ENCODE measurements at regions not wholly inside any gene's neighbourhood (a gene's known extent, or its start where the extent isn't known, plus 50 kb on each side); places are given as distances from the start of the nearest gene placed in this dataset.

DNA sequence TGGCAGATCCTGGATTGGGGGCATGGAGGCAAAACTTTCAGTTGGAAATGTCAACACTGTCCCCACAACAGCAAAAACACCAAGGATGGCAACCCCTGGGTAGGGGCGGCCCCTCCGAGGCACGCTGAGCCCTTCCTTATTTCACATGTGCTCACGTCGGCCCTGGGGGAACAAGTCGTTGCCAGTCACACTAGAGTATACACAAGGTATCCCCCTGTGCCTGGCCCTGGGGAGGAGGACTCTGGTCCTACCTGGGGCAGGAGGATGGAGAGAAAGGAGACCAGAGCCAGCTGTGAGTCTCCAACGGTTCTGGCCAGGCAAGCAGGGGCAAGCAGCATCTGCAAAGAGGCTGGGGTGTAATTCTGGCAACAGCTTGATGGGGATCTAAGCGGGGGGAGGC, 126.9 kb upstream of the FOXD4L5 start:
- no peak overlapping the region for H3K4me2 ChIP-seq
- H3K79me2 ChIP-seq (ENCODE audit: insufficient read depth) = no peaks in the 10 kb centered on the region
- ChIA-PET CTCF (no interaction called here), POLR2A (no interaction called here)
- no peaks in the 10 kb centered on the region for H4K20me1 ChIP-seq (ENCODE audit: insufficient read depth)
- no peak overlapping the region for H3K4me3 ChIP-seq (ENCODE audit: low read depth in 2 of 2, low read length in 1 of 2)
- H3K27me3 ChIP-seq (ENCODE audit: insufficient read depth) = peaks cover 27% of the 10 kb centered on the region; the same call in 1 of the 2 replicates
- TF ChIP-seq RCOR1 (IDR thresholded peaks at IDR 0.05; ENCODE audit: low read length) (no peak), ELF1 (IDR thresholded peaks at IDR 0.05) (no peak), TCF12 (IDR thresholded peaks at IDR 0.05) (no peak), EP300 (IDR thresholded peaks at IDR 0.05; ENCODE audit: borderline replicate concordance in 1 of 2, low read depth in 1 of 2, low read length in 1 of 2) (no peak), CHD2 (IDR thresholded peaks at IDR 0.05; ENCODE audit: low read length, partially characterized antibody) (no peak), NFIC (IDR thresholded peaks at IDR 0.05; ENCODE audit: borderline replicate concordance) (no peak), RAD21 (IDR thresholded peaks at IDR 0.05; ENCODE audit: low read length) (no peak), TAF1 (IDR thresholded peaks at IDR 0.05; ENCODE audit: borderline replicate concordance, low read depth, low read length) (no peak)
- TF ChIP-seq, protein P1, sequence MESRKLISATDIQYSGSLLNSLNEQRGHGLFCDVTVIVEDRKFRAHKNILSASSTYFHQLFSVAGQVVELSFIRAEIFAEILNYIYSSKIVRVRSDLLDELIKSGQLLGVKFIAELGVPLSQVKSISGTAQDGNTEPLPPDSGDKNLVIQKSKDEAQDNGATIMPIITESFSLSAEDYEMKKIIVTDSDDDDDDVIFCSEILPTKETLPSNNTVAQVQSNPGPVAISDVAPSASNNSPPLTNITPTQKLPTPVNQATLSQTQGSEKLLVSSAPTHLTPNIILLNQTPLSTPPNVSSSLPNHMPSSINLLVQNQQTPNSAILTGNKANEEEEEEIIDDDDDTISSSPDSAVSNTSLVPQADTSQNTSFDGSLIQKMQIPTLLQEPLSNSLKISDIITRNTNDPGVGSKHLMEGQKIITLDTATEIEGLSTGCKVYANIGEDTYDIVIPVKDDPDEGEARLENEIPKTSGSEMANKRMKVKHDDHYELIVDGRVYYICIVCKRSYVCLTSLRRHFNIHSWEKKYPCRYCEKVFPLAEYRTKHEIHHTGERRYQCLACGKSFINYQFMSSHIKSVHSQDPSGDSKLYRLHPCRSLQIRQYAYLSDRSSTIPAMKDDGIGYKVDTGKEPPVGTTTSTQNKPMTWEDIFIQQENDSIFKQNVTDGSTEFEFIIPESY (IDR thresholded peaks at IDR 0.05; ENCODE audit: borderline replicate concordance, low read depth) = no peak
- no peaks in the 10 kb centered on the region for H3F3A ChIP-seq (replicated peaks; ENCODE audit: insufficient read depth)
- no peak overlapping the region for H3K27ac ChIP-seq (ENCODE audit: low read depth in 2 of 2, low read length in 1 of 2)
- no peaks in the 10 kb centered on the region for H3K9me3 ChIP-seq
- no peaks in the 10 kb centered on the region for H3K36me3 ChIP-seq (replicated peaks in 1 of 2; ENCODE audit: control insufficient read depth in 1 of 2, insufficient read depth in 2 of 2, low read length in 1 of 2)
- H3K9me2 ChIP-seq = no peaks in the 10 kb centered on the region
- no peak overlapping the region for H3K9ac ChIP-seq
- no peak for DNase-seq
- no peak overlapping the region for H2AFZ ChIP-seq (ENCODE audit: low read depth)
- 34% methylated on average over 6 of the region's 8 CpGs for WGBS (ENCODE audit: low lambda C conversion rate)
- H3K4me1 ChIP-seq (ENCODE audit: control insufficient read depth in 1 of 2, insufficient read depth in 2 of 2, low read depth in 1 of 2, low read length in 1 of 2) = peaks cover 0 to 1% of the 10 kb centered on the region in 2 experiments; a peak in 1 of 4 replicates

DNA sequence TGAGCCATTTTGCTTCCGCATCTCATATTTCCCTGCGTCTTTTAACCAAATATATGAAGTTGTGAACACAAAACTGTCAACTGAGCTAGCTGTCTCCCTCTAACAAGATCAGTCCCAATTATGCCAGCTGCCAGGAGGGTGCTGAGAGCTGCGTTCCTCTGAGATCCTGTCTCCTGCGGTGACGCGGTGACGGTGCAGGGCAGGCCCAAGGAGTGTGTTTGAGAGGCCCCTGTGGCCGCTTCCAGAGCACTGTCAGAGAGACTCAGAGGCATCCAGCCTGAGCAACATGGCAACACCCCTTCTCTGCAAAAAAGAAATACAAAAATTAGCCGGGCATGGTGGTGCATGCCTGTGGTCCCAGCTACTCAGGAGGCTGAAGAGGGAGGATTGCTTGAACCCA, 126.3 kb upstream of the FOXD4L5 start:
- H3K9me2 ChIP-seq = no peaks in the 10 kb centered on the region

More for the DNA sequence above, 126.3 kb upstream of the FOXD4L5 start:
- Histone ChIP-seq H3K4me2 (no peak overlapping the region), H3K4me1 (ENCODE audit: control insufficient read depth in 1 of 2, insufficient read depth in 2 of 2, low read depth in 1 of 2, low read length in 1 of 2) (peaks cover 0 to 7% of the 10 kb centered on the region in 2 experiments; a peak in 1 of 4 replicates), H4K20me1 (ENCODE audit: insufficient read depth) (no peaks in the 10 kb centered on the region), H3K4me3 (ENCODE audit: low read depth in 2 of 2, low read length in 1 of 2) (no peak overlapping the region), H3K9me3 (no peaks in the 10 kb centered on the region), H2AFZ (ENCODE audit: low read depth) (no peak overlapping the region), H3K27me3 (ENCODE audit: insufficient read depth) (peaks cover 27% of the 10 kb centered on the region; the same call in 1 of the 2 replicates), H3K79me2 (ENCODE audit: insufficient read depth) (no peaks in the 10 kb centered on the region), H3F3A (replicated peaks; ENCODE audit: insufficient read depth) (no peaks in the 10 kb centered on the region), H3K9ac (no peak overlapping the region), H3K36me3 (replicated peaks in 1 of 2; ENCODE audit: control insufficient read depth in 1 of 2, insufficient read depth in 2 of 2, low read length in 1 of 2) (no peaks in the 10 kb centered on the region), H3K27ac (ENCODE audit: low read depth in 2 of 2, low read length in 1 of 2) (no peak overlapping the region)
- WGBS (ENCODE audit: low lambda C conversion rate) = 25% methylated on average over 5 of the region's 9 CpGs
- TF ChIP-seq MXI1 (IDR thresholded peaks at IDR 0.05; ENCODE audit: low read depth, low read length) (no peak), YY1 (IDR thresholded peaks at IDR 0.05; ENCODE audit: low read depth) (no peak), MAX (IDR thresholded peaks at IDR 0.05; ENCODE audit: low read depth) (no peak)
- TF ChIP-seq, protein P1 (IDR thresholded peaks at IDR 0.05; ENCODE audit: borderline replicate concordance, low read depth) = no peak
- ChIA-PET CTCF (no interaction called here), POLR2A (no interaction called here)
- no peak for DNase-seq

Data from SK-N-SH (cell line).